SH-SY5Y (cell line): ENCODE measurements at regions not wholly inside any gene's neighbourhood (a gene's known extent, or its start where the extent isn't known, plus 50 kb on each side); places are given as distances from the start of the nearest gene placed in this dataset.

ENCODE experiments used
- GATA2 ChIP-seq: IDR thresholded peaks from 2 replicates; pipeline ENCODE4 v1.6.1; 2011; ENCODE audit warnings: mild to moderate bottlenecking, low read depth, low read length
- GATA3 ChIP-seq: IDR thresholded peaks from 2 replicates; pipeline ENCODE4 v1.6.1; 2011; ENCODE audit warnings: low read depth, mild to moderate bottlenecking, low read length, moderate library complexity

- TF ChIP-seq GATA3 (no peak), GATA2 (no peak)
Observed at GRCh38 chr7:98495200-98495955, 94.5 kb upstream of the BAIAP2L1 start.

- no peak for TF ChIP-seq GATA2
- no peak for TF ChIP-seq GATA3
Observed at GRCh38 chr7:98493030-98493778, 92.3 kb upstream of the BAIAP2L1 start.

- TF ChIP-seq GATA3, result no peak
Observed at GRCh38 chr7:98488167-98488566, 87.3 kb upstream of the BAIAP2L1 start.

GRCh38 chr7:98483964-98484545 lies 83.2 kb upstream of the BAIAP2L1 start:
- TF ChIP-seq GATA3 (no peak), GATA2 (no peak)

DNA sequence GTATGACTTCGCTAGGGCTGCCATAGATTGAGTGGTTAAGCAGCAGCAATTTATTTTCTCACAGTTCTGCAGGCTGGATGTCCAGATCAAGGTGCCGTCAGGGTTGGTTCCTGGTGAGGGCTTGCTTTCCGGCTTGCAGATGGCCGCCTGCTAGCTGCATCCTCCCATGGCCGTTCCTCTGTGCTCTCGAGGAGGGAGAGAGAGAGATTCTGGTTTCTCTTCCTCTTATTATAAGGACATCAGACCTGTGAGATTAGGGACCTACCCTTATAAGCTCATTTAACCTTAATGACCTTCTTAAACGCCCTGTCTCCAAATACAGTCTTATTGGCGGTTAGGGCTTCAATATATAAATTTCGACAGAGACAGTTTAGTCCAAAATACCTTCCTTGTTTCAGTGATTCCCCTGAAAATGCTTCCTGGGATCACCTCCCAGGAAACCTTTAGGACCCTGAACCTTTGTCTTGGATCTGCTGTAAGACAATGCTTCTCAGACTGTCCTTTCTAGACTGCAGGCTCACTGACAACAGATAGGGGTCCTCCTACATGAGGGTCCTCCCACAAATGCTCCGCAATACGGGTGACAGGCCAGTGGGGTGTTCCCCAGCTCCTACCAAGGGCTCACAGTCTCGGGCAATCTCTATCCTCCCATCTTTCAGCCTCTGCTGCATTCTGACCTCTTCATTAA lies 82.5 kb upstream of the BAIAP2L1 start:
- no peak for TF ChIP-seq GATA2
- TF ChIP-seq GATA3, result no peak

DNA sequence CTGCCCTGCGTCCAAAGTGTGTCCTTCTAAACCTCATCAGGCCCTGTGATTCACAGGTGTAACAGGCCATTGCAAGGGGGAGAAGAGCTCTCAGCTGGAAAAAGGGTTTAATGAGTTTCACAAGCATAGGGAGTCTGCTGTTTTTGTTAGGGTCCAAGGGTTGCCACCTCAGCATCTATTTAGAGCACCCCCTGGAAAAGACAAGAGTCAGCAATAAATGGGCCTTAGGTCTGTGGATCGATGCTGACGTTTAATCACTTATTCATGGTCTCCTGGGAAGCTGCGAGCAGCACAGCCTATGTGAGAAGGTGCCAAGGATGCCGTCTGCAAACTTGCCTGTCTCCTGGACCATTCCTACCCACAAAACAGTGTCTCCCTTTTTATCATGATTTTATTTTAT lies 78.4 kb upstream of the BAIAP2L1 start:
- TF ChIP-seq GATA3, result no peak
- no peak for TF ChIP-seq GATA2

DNA sequence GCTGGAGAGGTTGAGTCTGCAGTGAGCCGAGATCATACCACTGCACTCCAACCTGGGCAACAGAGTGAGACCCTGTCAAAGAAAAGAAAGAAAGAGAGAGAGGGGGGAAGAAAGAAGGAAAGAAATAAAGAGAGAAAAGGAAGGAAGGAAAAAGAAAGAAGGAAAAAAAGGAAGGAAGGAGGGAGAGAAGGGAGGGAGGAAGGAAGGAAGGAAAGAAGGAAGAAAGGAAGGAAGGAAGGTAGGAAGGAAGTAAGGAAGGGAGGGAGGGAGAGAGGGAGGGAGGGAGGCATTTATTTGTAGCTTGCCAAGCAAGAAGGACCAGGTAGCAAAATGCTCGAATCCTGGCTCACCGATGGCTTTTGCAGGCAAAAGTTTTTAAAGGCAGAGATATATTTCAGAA lies 74.5 kb upstream of the BAIAP2L1 start:
- no peak for TF ChIP-seq GATA3
- TF ChIP-seq GATA2, result no peak

DNA sequence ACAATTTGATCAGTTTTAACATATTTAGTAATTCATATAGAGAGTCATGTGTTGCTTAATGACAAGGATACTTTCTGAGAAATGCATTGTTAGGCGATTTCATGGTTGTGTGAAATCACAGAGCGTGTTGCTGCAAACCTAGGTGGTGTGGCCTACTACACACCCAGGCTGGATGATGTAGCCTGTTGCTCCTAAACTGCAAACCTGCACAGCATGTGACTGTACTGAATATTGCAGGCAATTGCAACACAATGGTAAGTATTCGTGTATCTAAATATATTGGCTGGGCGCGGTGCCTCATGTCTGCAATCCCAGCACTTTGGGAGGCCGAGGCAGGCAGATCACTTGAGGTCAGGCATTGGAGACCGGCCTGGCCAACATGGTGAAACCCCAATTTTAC lies 73.7 kb upstream of the BAIAP2L1 start:
- TF ChIP-seq GATA3, result no peak

DNA sequence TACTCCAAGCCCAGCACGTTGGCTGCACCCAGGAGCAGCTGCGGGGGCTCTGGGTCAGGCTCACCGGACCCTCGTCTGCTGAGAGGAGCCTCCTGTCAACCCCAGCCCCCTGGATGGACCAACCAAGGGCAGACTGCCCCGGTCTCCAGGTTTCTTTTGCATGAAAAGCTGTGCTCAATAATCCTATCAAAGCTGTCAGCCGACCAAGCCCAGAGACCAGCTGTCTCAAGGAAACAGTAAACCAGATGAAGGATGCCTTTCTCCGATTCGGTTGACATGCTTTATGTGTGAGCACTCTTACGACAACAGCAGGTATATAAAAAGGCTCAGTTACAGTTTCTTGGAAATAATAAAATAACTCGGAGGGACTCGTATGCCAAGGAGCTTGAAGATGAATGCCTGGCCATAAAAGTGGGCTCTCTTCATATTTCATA lies 71.6 kb upstream of the BAIAP2L1 start:
- no peak for TF ChIP-seq GATA3
- TF ChIP-seq GATA2, result no peak

- TF ChIP-seq GATA3 (no peak), GATA2 (no peak)
Observed at GRCh38 chr7:98470485-98471240, 69.8 kb upstream of the BAIAP2L1 start.

DNA sequence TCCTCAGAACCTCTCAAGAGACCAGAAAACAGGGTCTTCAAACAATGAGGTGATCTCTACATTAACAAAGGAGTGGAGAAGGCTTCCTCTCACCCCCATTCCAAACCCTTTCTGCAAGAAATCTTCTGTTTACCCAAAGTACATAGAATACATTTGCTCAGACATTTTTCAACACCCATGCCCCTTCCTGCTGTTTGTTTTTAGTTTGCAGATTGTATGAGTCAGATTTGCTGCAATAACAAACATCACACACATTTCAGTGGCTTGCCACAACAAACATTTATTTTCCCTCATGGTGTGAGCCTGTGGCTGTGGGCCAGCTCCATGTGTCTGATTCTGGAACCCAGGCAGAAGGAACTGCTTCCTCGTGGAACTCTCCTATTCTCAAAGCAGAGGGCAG lies 68.2 kb upstream of the BAIAP2L1 start:
- TF ChIP-seq GATA2 (no peak), GATA3 (no peak)

DNA sequence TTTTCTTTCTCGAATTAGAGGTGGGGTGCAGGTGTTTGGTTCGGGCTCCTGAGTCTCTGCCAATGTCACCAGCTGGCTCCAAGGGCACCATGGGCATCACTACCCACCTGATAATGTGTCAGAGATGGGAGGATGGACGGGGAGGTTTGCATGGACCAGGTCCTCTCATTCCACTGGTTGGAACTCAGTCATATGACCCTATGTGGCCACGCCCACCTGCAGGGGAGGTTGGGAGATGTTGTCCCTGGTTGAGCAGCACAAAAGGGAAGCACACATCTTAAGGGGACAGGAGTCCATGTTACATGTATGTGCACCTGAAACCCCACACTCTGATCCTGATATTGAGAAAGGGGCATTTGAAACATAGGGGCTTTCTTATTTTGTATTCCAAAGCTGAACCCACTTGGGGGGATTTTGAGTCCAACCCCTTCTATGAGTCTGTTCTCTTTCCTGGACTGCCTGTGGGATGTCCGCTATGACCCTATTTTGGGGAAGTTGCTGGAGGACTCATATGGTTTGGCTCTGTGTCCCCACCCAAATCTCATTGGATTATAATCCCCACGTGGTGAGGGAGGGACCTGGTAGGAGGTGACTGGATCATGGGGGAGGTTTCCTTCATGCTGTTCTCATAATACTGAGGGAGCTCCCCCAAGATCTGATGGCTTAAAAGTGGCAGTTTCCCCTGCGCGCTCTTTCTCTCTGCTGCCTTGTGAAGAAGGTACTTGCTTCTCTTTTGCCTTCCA lies 66.9 kb upstream of the BAIAP2L1 start:
- TF ChIP-seq GATA3 (no peak), GATA2 (no peak)

- TF ChIP-seq GATA3 (no peak), GATA2 (no peak)
Observed at GRCh38 chr7:98465022-98465421, 64.1 kb upstream of the BAIAP2L1 start.

- TF ChIP-seq GATA2 (no peak), GATA3 (no peak)
Observed at GRCh38 chr7:98464558-98464940, 63.7 kb upstream of the BAIAP2L1 start.
